ENCODE measurements at regions not wholly inside any gene's neighbourhood (a gene's known extent, or its start where the extent isn't known, plus 50 kb on each side); places are given as distances from the start of the nearest gene placed in this dataset.
A peak's percentile ranks its signal among the peaks of the same experiment; 100 is the strongest.
"Not testable (repeated sequence)": the region's sequence is repeated elsewhere in the genome, so short reads cannot be mapped to it uniquely, and the experiment has no call there.

GRCh38 chr3:181239441-181239840 is 249.9 kb upstream of the DNAJC19 start:
- no peak for DNase-seq

- no peak for DNase-seq
Observed at GRCh38 chr3:181230258-181230657, 240.7 kb upstream of the DNAJC19 start.

DNA sequence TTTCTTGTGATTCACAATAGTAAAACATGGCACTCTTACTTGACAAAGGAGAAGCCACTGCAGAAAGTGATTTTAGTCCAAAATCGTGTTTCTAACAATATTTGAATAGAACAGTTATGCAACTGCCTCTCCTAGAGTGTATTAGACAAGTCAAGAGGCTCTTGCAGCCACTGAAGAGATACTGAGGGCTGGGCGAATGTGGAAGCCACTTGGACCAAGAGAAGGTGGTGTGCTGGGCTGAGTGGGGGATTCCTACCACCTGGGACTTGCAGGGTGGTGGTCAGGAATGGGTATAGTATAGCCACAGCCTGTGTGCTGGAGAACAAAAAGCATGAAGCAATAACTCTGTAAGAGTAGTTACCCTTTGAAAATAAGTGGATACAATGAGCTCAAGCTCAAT is 223.8 kb upstream of the DNAJC19 start:
- DNase-seq = no peak

GRCh38 chr3:181212271-181212670 is 222.7 kb upstream of the DNAJC19 start:
- DNase-seq = no peak

- DNase-seq = no peak
Observed at GRCh38 chr3:181210275-181210674, 220.7 kb upstream of the DNAJC19 start.

DNA sequence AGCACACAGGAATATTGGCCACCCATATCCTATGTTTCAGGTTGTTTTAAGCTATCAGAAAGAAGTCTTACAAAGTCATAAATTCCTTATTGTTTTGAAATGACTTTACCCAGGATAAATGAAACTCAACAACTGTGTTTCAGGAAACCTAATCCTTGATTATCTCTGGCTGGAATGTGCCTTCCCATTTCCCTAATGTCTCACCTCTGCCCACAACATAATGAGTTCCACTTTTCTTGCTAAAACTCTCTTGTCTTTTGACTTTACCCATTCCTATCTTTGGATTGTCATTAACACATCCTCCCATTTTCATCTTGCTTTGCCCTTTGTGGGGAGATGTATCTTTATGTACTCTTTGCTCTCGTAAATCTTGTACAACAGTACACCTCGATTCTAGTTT is 200.0 kb upstream of the DNAJC19 start:
- DNase-seq = no peak

DNA sequence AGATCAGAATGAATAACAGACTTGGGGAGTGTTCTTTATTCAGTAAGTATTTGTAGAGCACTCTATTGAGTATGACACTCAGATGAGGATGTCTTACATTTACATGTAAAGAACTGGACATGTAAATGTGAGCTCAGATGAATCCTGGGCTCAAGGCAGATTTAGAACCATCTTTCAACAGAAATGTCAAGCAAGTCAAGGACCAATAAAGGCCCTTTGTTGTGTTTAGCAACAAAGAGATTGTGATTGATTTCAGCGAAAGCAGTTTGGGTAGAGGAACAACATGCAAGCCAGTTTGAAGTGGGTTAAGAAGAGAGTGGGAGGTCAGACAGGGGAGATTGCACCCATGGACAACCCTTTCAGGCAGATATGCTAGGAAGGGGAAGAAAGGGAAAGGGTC is 194.2 kb upstream of the DNAJC19 start:
- no peak for DNase-seq

DNA sequence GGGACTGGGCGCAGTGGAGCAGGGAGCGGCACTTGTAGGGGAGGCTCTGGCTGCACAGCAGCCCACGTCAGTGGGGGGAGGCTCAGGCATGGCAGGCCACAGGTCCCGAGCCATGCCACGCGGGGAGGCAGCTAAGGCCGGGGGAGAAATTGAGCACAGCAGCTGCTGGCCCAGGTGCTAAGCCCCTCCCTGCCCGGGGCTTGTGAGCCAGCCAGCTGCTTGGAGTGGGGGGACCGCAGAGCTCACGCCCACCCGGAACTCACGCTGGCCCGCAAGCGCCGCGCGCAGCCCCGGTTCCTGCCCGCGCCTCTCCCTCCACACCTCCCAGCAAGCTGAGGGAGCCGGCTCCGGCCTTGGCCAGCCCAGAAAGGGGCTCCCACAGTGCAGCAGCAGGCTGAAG is 193.5 kb upstream of the DNAJC19 start:
- not testable (repeated sequence) for DNase-seq

DNA sequence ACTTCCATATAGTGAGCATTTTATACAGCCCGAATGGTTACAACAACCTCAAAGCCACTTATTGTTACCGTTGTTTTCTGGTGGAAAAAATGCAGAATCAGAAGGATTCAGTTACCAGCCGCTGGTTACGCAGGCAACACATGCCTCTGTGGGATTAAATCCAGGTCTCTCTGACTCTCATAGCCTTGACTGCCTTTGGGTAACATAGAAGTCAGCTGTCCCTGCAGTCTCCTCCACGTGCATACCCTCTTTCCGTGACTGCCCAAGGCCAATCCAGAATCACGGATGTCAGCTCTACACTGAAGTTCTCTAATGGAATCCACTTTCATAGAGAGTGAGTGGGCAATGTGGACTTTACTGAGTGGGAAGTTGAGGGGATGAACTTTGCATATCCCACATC is 189.5 kb upstream of the DNAJC19 start:
- no peak for DNase-seq

GRCh38 chr3:181176601-181177000 is 187.1 kb upstream of the DNAJC19 start:
- peak; percentile 58 for DNase-seq

DNA sequence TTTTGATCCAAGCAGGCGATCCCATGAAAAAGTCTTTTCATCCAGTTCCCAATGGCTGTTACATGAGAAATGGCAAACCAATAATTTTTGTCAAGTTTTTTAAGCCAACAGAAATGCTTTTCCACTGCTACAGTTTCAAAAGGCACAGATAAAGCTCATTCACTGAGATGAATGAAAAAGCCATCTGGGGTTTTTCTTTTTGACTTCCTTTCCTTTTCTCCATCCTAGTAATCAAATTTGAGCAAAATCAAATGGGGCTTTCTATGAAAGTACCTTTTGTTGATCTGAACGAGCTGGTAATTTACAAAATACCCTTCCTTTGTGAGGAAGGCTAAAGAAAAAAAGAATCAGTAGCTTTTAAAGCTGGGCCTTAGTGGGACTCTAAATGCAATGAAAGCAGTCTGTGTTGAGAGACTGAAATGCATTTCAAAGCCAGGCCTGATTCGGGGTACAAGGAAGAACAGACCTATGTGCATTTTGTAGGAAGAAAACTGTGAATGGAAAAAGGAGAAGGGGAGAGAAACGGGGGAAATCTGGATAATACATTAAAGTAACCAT is 185.2 kb upstream of the DNAJC19 start:
- DNase-seq = no peak

GRCh38 chr3:181174022-181174421 is 184.5 kb upstream of the DNAJC19 start:
- DNase-seq = no peak

DNA sequence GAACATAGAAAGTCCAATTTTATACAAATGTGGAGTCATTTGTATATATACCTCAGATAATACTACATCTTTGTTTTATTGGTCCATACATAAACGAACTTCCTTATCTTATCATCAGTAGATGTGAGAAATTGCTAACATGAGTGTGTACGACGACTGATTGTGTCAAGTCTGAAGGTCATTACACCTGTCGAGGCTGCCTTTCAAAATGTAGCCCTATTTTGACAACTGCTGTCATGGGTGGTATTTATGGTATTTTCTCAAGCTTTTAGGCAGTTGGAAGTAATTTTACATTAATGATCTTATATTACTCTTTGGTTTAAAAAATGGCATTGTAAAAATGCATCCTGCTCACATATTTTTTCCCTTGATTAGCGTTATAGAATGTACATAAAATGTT is 183.7 kb upstream of the DNAJC19 start:
- DNase-seq = no peak

DNA sequence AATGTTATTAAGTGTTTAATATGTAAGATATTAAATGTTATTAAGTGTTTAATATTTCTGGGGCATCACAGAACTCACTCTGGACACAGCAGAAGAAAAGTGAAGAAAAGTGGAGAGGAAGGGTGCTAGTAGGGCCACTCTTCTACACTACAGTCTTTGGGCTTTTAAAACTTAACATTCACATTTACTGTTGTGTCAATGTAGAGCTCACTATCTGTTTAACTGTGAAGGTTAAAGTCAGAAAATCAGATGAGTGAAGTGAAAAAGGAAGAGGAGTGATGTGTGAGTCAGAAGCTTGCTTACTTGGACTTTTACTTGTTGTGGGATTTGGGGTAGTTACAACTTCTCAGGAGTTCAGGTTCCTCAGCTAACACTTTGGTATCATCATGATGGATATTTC is 145.3 kb upstream of the DNAJC19 start:
- DNase-seq = no peak

DNA sequence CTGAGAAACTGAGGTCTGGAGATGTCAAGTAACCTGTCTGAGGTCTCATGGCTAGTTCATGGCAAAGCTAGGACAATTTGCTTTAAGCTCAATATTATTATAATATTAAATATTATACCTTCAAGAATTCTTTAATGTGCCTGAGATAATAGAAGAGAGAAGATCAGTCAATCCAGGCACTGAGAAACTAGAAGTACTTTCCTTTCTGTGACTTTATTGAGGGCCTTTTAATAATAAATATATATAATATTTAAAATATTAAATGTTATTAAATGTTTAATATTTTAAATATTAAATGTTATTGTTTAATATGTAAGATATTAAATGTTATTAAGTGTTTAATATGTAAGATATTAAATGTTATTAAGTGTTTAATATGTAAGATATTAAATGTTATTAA is 144.3 kb upstream of the DNAJC19 start:
- no peak for DNase-seq

GRCh38 chr3:181105646-181106045 is 116.1 kb upstream of the DNAJC19 start:
- no peak for DNase-seq

- DNase-seq = no peak
Observed at GRCh38 chr3:181103605-181104004, 114.1 kb upstream of the DNAJC19 start.

GRCh38 chr3:181086011-181086410 is 96.5 kb upstream of the DNAJC19 start:
- no peak for DNase-seq

DNA sequence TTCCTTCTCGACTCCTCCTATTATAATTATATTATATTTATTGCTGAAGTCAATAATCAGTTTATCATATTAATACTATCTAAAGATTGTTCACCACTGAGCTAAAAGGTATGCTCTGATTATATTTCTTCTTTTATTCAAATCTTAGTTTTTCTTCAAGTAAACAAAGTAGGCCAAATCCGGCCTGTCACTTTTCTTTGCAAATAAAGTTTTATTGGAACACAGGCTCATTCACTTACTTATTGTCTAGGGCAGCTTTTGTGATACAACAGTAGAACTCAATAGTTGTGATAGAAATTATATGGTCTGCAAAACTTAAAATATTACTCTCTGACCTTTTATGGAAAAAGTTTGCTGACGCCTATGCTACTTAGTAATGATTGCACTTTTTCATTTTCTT is 92.4 kb upstream of the DNAJC19 start:
- DNase-seq = no peak

- DNase-seq = no peak
Observed at GRCh38 chr3:181076558-181076957, 87.0 kb upstream of the DNAJC19 start.

DNA sequence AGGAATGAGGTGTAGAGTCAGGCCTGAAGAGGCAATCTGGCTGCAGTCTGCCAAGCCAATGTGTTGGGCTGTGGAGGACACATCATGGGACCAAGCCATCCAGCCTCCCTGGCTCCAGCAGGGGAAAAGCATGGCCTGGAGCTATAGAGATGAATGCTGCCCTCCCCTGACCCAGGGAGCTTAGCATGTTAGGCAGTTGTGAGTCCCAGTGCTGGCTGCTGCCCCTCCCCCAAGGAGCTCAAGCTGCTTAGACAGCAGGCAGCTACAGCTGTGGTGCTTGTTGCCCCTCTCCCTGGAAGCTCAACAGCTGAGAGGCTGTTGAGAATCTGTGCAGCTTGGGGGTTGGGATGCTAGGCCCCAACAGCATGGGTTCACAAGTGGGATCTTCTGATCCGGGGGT is 85.6 kb upstream of the DNAJC19 start:
- DNase-seq = no peak

- DNase-seq = no peak
Observed at GRCh38 chr3:181066143-181067087, 76.9 kb upstream of the DNAJC19 start.

DNA sequence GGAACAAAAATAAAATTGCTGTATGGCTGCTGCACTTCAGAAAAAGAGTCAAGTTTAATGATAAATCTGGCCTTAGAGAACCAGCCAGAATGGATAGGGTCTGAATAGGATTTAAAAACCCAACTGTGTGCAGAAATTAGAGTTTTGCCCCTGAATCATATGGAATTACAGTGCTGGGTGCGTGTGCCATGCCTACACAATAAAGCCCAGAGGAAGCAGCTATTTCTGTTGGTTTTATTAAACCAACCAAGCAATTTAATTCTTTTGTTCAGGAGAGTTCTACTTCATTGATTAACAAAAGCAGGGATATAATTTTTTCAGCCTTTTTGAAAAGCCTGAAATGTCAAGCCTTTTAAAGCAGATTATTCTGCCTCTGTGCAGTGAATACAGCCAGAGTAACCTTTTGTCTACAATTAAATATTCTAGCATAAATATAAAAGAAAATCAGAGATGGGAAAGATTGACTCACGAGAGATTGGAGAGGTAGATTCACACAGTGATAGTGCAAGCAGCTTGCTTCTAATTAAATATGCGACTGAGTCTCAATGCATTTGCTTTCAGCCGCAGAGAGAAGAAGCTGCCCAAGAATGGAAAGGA is 66.7 kb upstream of the DNAJC19 start:
- DNase-seq = no peak

DNA sequence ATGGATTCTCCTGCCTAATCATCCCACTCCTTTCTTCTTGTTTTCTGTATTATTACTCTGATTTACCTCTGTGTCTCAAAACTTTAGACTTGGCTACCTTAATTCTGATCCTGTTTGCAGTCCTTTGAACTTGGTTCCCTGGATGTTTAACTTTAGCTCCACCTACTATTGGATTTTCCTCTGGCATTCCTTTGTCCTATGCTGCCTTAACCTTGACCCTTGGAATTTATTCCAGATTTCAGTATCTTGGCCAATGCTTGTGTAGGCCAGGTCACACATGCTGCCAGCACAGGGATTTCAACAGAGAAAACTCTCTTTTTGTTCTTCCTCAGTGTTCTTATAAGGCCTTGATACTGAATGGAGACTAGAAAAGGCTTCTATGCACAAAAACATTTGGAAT is 65.0 kb upstream of the DNAJC19 start:
- no peak for DNase-seq

All from stimulated activated CD8-positive, alpha-beta memory T cell treated with anti-CD3 and anti-CD28 coated beads, Interleukin-4, amount 100 ng/mL, for 48 hours (primary cell).